MCF 10A (cell line): ENCODE measurements at regions not wholly inside any gene's neighbourhood (a gene's known extent, or its start where the extent isn't known, plus 50 kb on each side); places are given as distances from the start of the nearest gene placed in this dataset.
"Not testable (repeated sequence)": the region's sequence is repeated elsewhere in the genome, so short reads cannot be mapped to it uniquely, and the experiment has no call there.

Source experiments
- BruUV-seq: library from RNA; stranded (reverse); fragments of 400-500 nt; replicated peaks from 2 replicates; lab custom pipeline; 2021; lab: Mats Ljungman, UMichigan
- CTCF ChIA-PET: fragments of 300-600 bp; sonication (Branson Sonifier 250); formaldehyde crosslinking; extraction: SDS; loops from one replicate; lab custom pipeline; 2021; ENCODE audit warnings: antibody characterized with exemption, inconsistent platforms; lab: Yijun Ruan, JAX
- POLR2A ChIA-PET: fragments of 300-600, 350-650 bp; sonication (Branson Sonifier 250); formaldehyde crosslinking; extraction: SDS; loops from one replicate; lab custom pipeline; 2020; ENCODE audit warnings: antibody characterized with exemption, inconsistent platforms; lab: Yijun Ruan, JAX
- DNase-seq: peaks from one replicate; pipeline ENCODE4 v3.0.0-alpha.2; 2018; ENCODE audit not compliant: unreplicated experiment
- H3K27ac Mint-ChIP-seq: one replicate; pipeline ENCODE4 v1.8.0; 2022; ENCODE audit warnings: mild to moderate bottlenecking, low read depth, mixed read lengths; ENCODE audit not compliant: unreplicated experiment
- H3K27me3 Mint-ChIP-seq: one replicate; pipeline ENCODE4 v1.8.0; 2022; ENCODE audit warnings: mixed read lengths; ENCODE audit not compliant: insufficient read depth, unreplicated experiment
- H3K36me3 Mint-ChIP-seq: one replicate; pipeline ENCODE4 v1.8.0; 2022; ENCODE audit warnings: mild to moderate bottlenecking, moderate library complexity, mixed read lengths; ENCODE audit not compliant: insufficient read depth, unreplicated experiment
- H3K4me1 Mint-ChIP-seq: one replicate; pipeline ENCODE4 v1.8.0; 2022; ENCODE audit warnings: mixed read lengths; ENCODE audit not compliant: insufficient read depth, unreplicated experiment
- H3K4me3 Mint-ChIP-seq: one replicate; pipeline ENCODE4 v1.8.0; 2022; ENCODE audit warnings: mild to moderate bottlenecking, moderate library complexity, mixed read lengths; ENCODE audit not compliant: unreplicated experiment
- H3K9me3 Mint-ChIP-seq: one replicate; pipeline ENCODE4 v1.8.0; 2022; ENCODE audit warnings: mixed read lengths; ENCODE audit not compliant: unreplicated experiment
- CTCF ChIP-seq: fragments of 200-600 bp; IDR thresholded peaks from one replicate; pipeline ENCODE4 v1.8.0; 2022; ENCODE audit warnings: antibody characterized with exemption, mild to moderate bottlenecking; ENCODE audit not compliant: unreplicated experiment
- intact Hi-C: fragments of 100-400 bp; cut with micrococcal nuclease; formaldehyde crosslinking; loops from 2 replicates; pipeline ENCODE4 v1.14.1; 2022

DNA sequence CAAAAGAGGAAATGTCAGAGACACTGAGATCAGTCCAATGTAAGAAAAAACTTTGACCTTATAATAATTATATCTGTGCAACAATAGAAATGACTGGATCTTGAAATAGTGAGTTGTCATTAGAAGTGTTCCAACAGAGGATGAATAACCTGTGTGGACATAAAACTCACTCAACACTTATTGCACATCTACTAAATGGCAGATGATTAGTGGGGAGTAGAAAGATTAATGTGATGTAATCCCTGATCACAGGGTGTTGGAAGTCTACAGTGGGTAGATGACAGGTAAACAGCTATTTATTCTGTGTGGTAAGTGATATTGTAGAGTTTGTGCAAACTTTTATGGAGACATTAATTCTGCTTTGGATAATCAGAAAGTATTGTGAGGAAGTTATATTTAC lies 177.3 kb upstream of the HMHB1 start:
- Mint-ChIP-seq H3K27ac (no peak overlapping the region), H3K4me1 (peaks cover 7% of the 10 kb centered on the region), H3K9me3 (no peaks in the 10 kb centered on the region), H3K27me3 (no peaks in the 10 kb centered on the region), H3K4me3 (no peak overlapping the region), H3K36me3 (no peaks in the 10 kb centered on the region)
- TF ChIP-seq CTCF = no peak
- CTCF ChIA-PET = interaction anchor here (0.6 kb wide), 1 partner anchor 391 kb away, joined by 3 read pairs; no protein-coding TSS in a partner anchor
- DNase-seq = no peak
- POLR2A ChIA-PET = no interaction called here
- BruUV-seq = no TSS peak
- intact Hi-C loops = no loop called here

DNA sequence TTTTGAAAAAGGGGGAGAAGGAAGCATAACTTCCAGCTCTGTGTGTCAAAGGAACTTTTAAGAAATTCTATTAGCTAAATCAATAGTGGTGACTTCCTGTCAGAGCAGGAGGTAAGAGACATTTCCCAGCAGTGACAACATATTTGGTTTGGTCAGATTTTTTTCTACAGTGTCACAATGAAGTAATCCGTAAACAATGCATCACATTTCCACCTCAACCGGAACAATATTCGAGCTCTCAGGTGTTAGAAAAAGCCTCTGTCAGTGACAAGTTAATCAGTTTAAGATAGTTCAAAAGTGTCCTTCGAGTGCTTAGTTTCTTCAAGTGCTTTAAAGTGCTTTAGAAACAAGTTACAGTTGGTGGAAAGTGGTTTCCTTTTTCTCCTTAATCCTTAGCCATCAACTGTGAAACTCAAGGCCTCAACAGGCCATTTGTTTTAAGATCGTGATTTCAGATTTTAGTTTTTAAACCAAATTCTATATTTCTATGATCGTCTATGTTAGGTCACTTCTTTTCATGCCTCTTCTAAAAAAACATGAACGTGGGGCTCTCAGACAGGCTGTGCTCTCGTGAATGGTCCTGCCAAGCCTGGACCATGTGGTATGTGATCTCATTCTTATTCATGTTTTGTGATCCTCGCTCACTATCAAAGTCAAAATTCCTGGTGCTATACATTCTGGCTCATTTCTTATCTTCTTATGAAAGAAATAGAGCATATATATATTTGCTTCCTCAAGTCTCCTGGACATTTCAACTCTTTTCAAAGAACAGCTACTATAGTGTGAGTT lies 181.9 kb upstream of the HMHB1 start:
- Mint-ChIP-seq H3K27ac (no peak overlapping the region), H3K27me3 (no peaks in the 10 kb centered on the region), H3K36me3 (no peaks in the 10 kb centered on the region), H3K4me1 (peaks cover 11% of the 10 kb centered on the region), H3K4me3 (no peak overlapping the region), H3K9me3 (peaks cover 9% of the 10 kb centered on the region)
- DNase-seq = peak; percentile 27
- ChIA-PET CTCF (interaction anchor here (0.6 kb wide), 3 partner anchors 9 to 112 kb away, joined by 3 read pairs; no protein-coding TSS in a partner anchor), POLR2A (interaction anchor here (0.9 to 1.2 kb wide), 2 partner anchors 19 to 49 kb away, joined by 3 read pairs; no protein-coding TSS in a partner anchor)
- intact Hi-C loops = no loop called here
- no peak for TF ChIP-seq CTCF
- no TSS peak for BruUV-seq

GRCh38 chr5:143625048-143625447 lies 186.9 kb upstream of the HMHB1 start:
- H3K27me3 Mint-ChIP-seq, H3K36me3 Mint-ChIP-seq, BruUV-seq, H3K4me3 Mint-ChIP-seq, intact Hi-C loops, H3K9me3 Mint-ChIP-seq: not testable (repeated sequence)
- POLR2A ChIA-PET = interaction anchor here (0.6 to 1.8 kb wide), 3 partner anchors 10 to 622 kb away, joined by 3 to 6 read pairs (median 4); no protein-coding TSS in a partner anchor
- peak overlapping the region; percentile 0 for H3K27ac Mint-ChIP-seq
- CTCF ChIA-PET = interaction anchor here (0.7 to 0.9 kb wide), 2 partner anchors 28 to 72 kb away, joined by 4 read pairs; no protein-coding TSS in a partner anchor
- H3K4me1 Mint-ChIP-seq = peaks cover 14% of the 10 kb centered on the region
- DNase-seq = peak; percentile 17

DNA sequence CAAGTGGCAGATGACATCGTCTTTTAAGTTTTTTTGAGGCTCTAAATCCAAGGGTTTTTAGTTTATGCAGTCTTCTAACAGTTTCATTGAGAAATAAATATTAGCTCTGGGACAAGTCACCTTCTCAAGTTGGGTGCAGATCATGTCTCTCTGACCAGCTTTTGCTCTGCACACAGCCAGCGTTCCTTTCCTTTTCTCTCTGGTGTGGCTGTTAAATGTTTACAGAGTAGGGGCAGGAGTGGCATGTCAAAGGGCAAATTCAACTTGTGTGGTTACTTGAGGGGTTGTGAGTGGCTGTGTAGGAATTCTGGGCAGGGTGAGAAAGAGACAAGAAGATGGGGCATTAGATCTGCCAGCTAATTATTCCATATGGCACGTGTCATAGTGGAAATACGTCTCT lies 187.5 kb upstream of the HMHB1 start:
- intact Hi-C loops = no loop called here
- no peak for TF ChIP-seq CTCF
- ChIA-PET POLR2A (interaction anchor here (1.1 to 1.8 kb wide), 2 partner anchors 9 to 220 kb away, joined by 4 to 6 read pairs; no protein-coding TSS in a partner anchor), CTCF (interaction anchor here (0.7 to 0.9 kb wide), 3 partner anchors 19 to 71 kb away, joined by 4 read pairs; no protein-coding TSS in a partner anchor)
- Mint-ChIP-seq H3K4me1 (peaks cover 9% of the 10 kb centered on the region), H3K9me3 (peaks cover 9% of the 10 kb centered on the region), H3K4me3 (no peak overlapping the region), H3K27ac (peak overlapping the region; percentile 0), H3K36me3 (no peaks in the 10 kb centered on the region), H3K27me3 (no peaks in the 10 kb centered on the region)
- BruUV-seq = no TSS peak
- DNase-seq = no peak
